ENCODE measurements at regions not wholly inside any gene's neighbourhood (a gene's known extent, or its start where the extent isn't known, plus 50 kb on each side); places are given as distances from the start of the nearest gene placed in this dataset.

DNA sequence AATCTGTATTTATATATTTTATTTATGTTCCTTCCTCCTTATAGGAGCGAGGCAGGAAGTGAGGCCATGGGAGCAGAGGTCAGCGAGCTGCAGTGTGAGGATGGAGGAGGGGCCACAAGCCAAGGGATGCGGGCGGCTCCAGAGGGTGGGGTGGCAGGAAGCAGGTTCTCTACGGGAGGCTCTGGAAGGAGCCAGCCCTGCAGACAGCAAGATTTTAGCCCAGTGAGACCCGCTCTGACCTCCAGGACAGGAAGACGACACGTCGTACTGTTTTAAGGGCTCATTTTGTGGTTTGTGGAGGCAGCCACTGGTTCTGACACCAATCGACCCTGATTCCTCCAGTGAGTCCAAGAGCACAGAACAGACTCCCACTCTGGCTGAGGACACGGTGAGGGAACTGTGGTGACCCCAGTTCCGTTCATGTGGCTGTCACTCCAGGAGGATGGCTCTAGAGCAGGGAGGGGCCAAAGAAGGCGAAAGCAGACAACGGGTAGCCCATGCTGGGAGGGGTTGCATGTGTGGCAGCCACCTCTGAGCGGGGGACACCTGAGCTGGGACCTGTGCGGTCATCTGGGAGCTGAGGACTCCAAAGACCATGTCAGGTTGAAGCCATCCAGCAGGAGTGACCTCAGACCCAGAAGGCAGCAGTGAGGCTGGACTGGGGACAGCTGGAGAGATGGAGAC lies 100.1 kb upstream of the BHLHE23 start:
- Histone ChIP-seq H3K4me2 (replicated peaks; ENCODE audit: low read depth, low read length, poor library complexity, severe bottlenecking) (no peak overlapping the region), H3K9me3 (ENCODE audit: control extremely low read depth in 1 of 3, control insufficient read depth in 2 of 3, insufficient read depth in 1 of 3, low read length in 2 of 3) (peaks cover 2 to 50% (median 8%) of the 10 kb centered on the region in 3 donors), H3K4me3 (ENCODE audit: control extremely low read depth in 1 of 5, extremely low read depth in 1 of 5, insufficient read depth in 1 of 5, low read depth in 2 of 5, low read length in 4 of 5) (no peak overlapping the region), H3K27me3 (replicated peaks in 1 of 4; ENCODE audit: control extremely low read depth in 1 of 4, control insufficient read depth in 3 of 4, insufficient read depth in 4 of 4, low read length in 3 of 4) (peaks cover 0 to 6% (median 0%) of the 10 kb centered on the region in 4 experiments), H4K20me1 (ENCODE audit: control insufficient read depth, insufficient read depth, low read length, poor library complexity, severe bottlenecking) (no peaks in the 10 kb centered on the region), H2AFZ (ENCODE audit: insufficient read depth, low read depth, low read length, poor library complexity, severe bottlenecking) (no peak overlapping the region), H3K9ac (ENCODE audit: low read length) (no peak overlapping the region), H3K4me1 (ENCODE audit: control insufficient read depth in 2 of 2, insufficient read depth in 2 of 2, low read length in 2 of 2) (peaks cover 3 to 4% of the 10 kb centered on the region in 2 donors), H3K79me2 (ENCODE audit: control insufficient read depth, insufficient read depth, low read length) (no peaks in the 10 kb centered on the region), H3K27ac (ENCODE audit: low read length in 2 of 2) (no peak overlapping the region), H3K36me3 (replicated peaks in 1 of 2; ENCODE audit: control extremely low read depth in 1 of 2, control insufficient read depth in 1 of 2, extremely low read depth in 1 of 2, insufficient read depth in 2 of 2, low read length in 1 of 2) (no peaks in the 10 kb centered on the region)
- Mint-ChIP-seq H3K4me3 (no peak overlapping the region), H3K4me1 (peaks cover 5% of the 10 kb centered on the region), H3K27me3 (peaks cover 4% of the 10 kb centered on the region), H3K9me3 (ENCODE audit: insufficient read depth) (no peaks in the 10 kb centered on the region), H3K27ac (no peak overlapping the region)
- intact Hi-C loops (cut with micrococcal nuclease) = no loop called here
- no peak for ATAC-seq (ENCODE audit: low read depth)
- POLR2A ChIA-PET = no interaction called here
- DNase-seq = no peak
- TF ChIP-seq EZH2 (IDR thresholded peaks at IDR 0.05; ENCODE audit: borderline replicate concordance, insufficient read depth, low read depth, low read length, poor library complexity, severe bottlenecking) = no peak
- TF ChIP-seq, protein P1, sequence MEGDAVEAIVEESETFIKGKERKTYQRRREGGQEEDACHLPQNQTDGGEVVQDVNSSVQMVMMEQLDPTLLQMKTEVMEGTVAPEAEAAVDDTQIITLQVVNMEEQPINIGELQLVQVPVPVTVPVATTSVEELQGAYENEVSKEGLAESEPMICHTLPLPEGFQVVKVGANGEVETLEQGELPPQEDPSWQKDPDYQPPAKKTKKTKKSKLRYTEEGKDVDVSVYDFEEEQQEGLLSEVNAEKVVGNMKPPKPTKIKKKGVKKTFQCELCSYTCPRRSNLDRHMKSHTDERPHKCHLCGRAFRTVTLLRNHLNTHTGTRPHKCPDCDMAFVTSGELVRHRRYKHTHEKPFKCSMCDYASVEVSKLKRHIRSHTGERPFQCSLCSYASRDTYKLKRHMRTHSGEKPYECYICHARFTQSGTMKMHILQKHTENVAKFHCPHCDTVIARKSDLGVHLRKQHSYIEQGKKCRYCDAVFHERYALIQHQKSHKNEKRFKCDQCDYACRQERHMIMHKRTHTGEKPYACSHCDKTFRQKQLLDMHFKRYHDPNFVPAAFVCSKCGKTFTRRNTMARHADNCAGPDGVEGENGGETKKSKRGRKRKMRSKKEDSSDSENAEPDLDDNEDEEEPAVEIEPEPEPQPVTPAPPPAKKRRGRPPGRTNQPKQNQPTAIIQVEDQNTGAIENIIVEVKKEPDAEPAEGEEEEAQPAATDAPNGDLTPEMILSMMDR (IDR thresholded peaks at IDR 0.05) = no peak
- CTCF ChIA-PET = no interaction called here
- 83% methylated on average over 13 of the region's 16 CpGs for WGBS (ENCODE audit: insufficient coverage)

DNA sequence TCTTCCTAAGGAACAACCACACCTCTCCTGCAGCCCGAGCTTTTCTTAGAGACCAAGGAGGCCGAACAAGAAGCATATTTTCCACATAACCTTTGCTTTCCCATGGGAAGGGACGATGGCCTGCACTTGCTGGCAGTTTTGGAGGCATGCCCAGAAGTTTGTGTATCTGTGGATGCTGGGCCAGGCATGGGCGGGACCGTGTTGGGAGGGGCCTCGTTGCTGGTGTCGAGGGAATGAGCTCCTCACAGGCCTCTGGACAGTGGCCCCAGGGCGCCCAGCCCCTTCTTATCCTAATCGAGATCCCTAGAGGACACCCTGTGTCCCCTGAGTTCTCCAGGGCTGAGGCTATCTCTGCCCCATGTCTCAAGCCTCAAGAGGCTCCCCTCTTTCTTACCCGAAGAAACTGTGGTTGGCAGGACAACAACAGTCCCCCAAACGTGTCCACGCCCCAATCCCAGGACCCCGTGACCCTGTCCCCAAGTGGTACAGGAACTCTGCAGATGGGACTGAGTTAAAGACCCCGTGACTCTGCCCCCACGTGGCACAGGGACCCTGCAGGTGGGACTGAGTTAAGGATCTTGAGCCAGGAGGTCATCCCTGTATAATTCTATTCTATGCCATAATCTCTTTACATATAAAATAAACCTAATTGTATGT lies 99.5 kb upstream of the BHLHE23 start:
- ChIA-PET POLR2A (no interaction called here), CTCF (no interaction called here)
- H3K9me3 Mint-ChIP-seq (ENCODE audit: insufficient read depth) = no peaks in the 10 kb centered on the region
- Histone ChIP-seq H3K79me2 (ENCODE audit: control insufficient read depth, insufficient read depth, low read length) (no peaks in the 10 kb centered on the region), H3K36me3 (replicated peaks in 1 of 2; ENCODE audit: control extremely low read depth in 1 of 2, control insufficient read depth in 1 of 2, extremely low read depth in 1 of 2, insufficient read depth in 2 of 2, low read length in 1 of 2) (no peaks in the 10 kb centered on the region), H3K9me3 (ENCODE audit: control extremely low read depth in 1 of 3, control insufficient read depth in 2 of 3, insufficient read depth in 1 of 3, low read length in 2 of 3) (peaks cover 0 to 50% (median 6%) of the 10 kb centered on the region in 3 donors), H3K4me3 (ENCODE audit: control extremely low read depth in 1 of 5, extremely low read depth in 1 of 5, insufficient read depth in 1 of 5, low read depth in 2 of 5, low read length in 4 of 5) (no peak overlapping the region), H3K4me2 (replicated peaks; ENCODE audit: low read depth, low read length, poor library complexity, severe bottlenecking) (no peak overlapping the region), H3K9ac (ENCODE audit: low read length) (no peak overlapping the region), H3K4me1 (ENCODE audit: control insufficient read depth in 2 of 2, insufficient read depth in 2 of 2, low read length in 2 of 2) (peaks cover 3 to 4% of the 10 kb centered on the region in 2 donors), H2AFZ (ENCODE audit: insufficient read depth, low read depth, low read length, poor library complexity, severe bottlenecking) (no peak overlapping the region), H3K27ac (ENCODE audit: low read length in 2 of 2) (no peak overlapping the region), H4K20me1 (ENCODE audit: control insufficient read depth, insufficient read depth, low read length, poor library complexity, severe bottlenecking) (no peaks in the 10 kb centered on the region), H3K27me3 (replicated peaks in 1 of 4; ENCODE audit: control extremely low read depth in 1 of 4, control insufficient read depth in 3 of 4, insufficient read depth in 4 of 4, low read length in 3 of 4) (peaks cover 0 to 6% (median 0%) of the 10 kb centered on the region in 4 experiments)
- 76% methylated on average over 15 of the region's 15 CpGs for WGBS (ENCODE audit: insufficient coverage)
- DNase-seq (no peak), ATAC-seq (ENCODE audit: low read depth) (no peak)
- H3K4me3 Mint-ChIP-seq = no peak overlapping the region
- no peak overlapping the region for H3K27ac Mint-ChIP-seq
- TF ChIP-seq EZH2 (IDR thresholded peaks at IDR 0.05; ENCODE audit: borderline replicate concordance, insufficient read depth, low read depth, low read length, poor library complexity, severe bottlenecking) = no peak
- TF ChIP-seq, protein P1 (IDR thresholded peaks at IDR 0.05) = no peak
- intact Hi-C loops (cut with micrococcal nuclease) = no loop called here
- H3K27me3 Mint-ChIP-seq = peaks cover 4% of the 10 kb centered on the region
- peaks cover 7% of the 10 kb centered on the region for H3K4me1 Mint-ChIP-seq

All from B cell (primary cell).